Endometrial microvascular endothelial cells (primary cell): ENCODE measurements at regions not wholly inside any gene's neighbourhood (a gene's known extent, or its start where the extent isn't known, plus 50 kb on each side); places are given as distances from the start of the nearest gene placed in this dataset.
"Not testable (repeated sequence)": the region's sequence is repeated elsewhere in the genome, so short reads cannot be mapped to it uniquely, and the experiment has no call there.

Source experiments
- in situ Hi-C: cut with HindIII; loops from 2 replicates; pipeline ENCODE4 v1.10.0; 2017; ENCODE audit warnings: low sequenced_read_pairs, low pct_unique_long_range_greater_than_20kb; ENCODE audit errors: inconsistent ontology term

- in situ Hi-C loops, result no loop called here
Measured at GRCh38 chr7:82579047-82579446, 135.5 kb upstream of the CACNA2D1 start.

DNA sequence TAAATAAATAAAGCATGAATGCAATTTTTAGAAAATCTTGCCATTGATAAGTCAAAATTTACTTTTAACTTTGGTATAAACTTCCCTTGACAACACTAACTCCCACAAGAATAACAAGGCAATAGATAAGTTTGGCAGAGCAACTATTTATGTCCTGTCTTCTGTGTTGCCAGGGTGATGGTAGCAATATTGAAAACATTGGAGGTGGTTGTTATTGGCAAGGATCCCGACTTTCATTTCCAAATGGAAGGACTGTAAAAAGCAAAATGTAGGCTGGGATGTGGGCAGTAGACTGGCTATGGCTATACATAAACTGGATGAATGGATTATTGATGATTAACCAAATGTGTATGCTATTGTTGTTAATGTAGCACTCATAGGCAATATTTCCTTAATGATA is 134.9 kb upstream of the CACNA2D1 start:
- in situ Hi-C loops, result no loop called here

DNA sequence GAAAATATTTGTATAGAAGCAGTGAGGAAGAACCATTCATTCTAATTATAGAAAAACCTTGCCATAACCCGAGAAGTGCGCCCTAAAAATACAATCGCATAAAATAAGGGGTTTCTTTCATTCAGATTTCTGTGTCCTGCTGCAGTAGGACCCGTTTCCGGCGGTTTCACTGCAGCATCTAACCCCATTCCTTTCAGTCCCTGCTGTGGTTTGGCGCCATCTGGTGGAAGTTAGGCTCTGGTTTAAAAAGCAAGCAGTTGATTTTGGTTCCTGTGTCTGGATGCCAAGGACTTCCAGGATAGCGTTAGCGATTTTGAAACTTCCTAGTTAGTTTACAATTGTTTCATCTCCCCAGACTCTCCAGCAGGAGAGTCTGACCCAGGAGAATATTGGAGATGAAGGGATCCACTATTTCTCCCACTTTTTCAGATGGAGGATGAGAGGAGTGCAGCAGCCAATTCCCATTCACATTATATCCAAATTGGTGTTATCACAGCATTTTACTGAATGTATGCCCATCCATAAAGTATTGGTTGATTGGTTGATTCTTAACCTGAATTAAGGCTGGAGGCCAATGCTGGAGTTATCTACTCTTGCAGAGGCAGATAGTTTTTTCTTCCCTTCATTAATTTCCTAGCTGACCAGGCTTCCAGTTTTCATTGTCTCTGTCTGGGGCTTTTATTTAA is 128.8 kb upstream of the CACNA2D1 start:
- in situ Hi-C loops, result no loop called here

- in situ Hi-C loops, result not testable (repeated sequence)
Measured at GRCh38 chr7:82571047-82571446, 127.5 kb upstream of the CACNA2D1 start.

- in situ Hi-C loops, result no loop called here
Measured at GRCh38 chr7:82567841-82568240, 124.3 kb upstream of the CACNA2D1 start.

DNA sequence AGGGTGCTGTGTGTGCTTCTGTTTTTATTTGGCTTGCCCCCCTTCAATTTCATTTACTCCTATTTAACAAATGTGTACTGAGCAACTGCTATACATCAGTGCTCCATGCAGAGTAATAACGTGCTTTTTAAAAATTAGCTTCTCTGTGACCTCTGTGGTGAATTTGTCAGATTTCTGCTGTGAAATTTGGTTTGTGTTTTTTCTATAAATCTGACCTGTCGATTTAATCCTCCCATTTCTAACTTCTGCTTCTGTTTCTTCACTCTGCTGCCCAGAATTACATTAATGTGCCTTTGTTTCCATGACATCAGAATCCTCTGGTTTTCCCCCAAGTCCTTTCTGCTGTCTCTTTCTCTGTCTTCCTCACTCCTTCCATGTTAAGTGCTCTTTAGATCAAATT is 123.8 kb upstream of the CACNA2D1 start:
- in situ Hi-C loops, result no loop called here

DNA sequence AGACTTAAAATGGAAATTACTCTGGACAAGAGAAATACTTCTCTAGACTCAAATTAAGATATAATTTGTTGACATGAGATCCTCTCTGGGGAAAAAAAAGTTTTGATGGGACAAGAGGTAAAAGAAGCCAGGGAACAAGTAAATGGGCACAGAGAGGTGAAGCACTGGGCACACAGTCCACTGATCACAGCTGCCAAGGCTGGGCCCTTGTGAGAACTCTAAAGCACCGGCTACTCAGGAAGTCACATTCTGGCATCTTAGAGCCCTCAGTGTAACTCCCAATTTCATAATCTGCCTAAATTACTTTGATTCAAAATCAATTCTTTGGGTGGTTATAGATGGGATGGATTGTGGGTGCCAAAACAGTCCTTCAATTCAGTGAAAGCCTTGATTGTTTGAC is 123.2 kb upstream of the CACNA2D1 start:
- in situ Hi-C loops, result no loop called here

GRCh38 chr7:82562716-82563404 is 119.3 kb upstream of the CACNA2D1 start:
- in situ Hi-C loops, result no loop called here

DNA sequence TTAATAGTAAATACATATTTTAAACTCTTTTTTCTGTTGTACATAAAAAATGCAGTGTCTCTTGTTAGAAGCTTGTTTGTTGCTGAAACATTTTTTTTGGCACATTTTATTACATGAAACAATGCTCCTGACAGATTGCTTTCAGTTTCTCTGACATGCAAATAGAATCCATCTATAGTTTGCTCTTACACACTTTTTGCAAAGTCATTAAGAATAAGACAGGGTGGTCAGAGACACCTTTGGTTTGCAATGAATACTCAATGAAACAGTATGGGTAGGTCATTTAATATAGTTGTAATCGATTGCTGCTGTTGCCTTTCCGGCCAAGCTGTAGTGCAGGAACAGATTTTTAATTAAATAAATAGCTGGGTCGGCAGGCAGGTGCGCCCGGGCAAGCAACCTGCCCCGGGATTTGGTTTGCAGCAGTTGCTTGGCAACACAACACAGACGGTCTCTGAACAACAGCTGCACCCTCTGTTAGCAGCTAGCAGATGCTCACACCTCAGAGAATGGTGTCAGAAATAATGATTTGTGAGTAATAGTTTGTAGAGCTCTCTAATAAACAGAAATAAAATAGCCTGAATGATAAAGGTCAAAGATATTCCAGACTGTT is 115.7 kb upstream of the CACNA2D1 start:
- in situ Hi-C loops, result no loop called here

DNA sequence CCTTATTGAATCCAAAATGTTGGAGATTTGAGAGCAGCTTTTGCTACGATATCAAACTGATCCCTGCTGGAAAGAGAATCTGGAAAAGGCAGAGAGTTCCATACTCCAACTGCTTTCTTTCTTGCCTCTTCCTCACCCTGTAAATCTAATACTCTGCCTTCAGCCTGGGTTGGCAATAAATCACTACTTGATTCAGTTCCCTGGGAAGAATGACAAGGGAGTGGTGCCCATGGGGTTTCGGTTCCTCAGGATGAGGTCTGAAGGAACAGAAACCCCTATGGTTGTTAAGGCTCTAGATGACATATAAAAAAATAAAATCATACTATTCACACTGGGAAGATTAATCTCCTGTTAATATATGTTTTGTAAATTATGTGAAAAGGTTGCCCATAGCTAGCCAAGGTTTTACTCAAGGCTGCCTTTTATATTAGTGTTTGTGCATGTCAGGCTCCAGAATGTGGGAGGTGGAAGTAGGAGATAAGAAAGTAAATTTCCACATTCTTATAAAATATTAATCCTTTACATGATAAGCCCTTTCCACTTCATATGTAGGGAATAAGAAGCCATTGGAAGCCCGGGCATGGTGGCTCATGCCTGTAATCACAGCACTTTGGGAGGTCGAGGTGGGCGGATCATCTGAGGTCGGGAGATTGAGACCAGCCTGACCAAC is 106.2 kb upstream of the CACNA2D1 start:
- in situ Hi-C loops, result no loop called here

DNA sequence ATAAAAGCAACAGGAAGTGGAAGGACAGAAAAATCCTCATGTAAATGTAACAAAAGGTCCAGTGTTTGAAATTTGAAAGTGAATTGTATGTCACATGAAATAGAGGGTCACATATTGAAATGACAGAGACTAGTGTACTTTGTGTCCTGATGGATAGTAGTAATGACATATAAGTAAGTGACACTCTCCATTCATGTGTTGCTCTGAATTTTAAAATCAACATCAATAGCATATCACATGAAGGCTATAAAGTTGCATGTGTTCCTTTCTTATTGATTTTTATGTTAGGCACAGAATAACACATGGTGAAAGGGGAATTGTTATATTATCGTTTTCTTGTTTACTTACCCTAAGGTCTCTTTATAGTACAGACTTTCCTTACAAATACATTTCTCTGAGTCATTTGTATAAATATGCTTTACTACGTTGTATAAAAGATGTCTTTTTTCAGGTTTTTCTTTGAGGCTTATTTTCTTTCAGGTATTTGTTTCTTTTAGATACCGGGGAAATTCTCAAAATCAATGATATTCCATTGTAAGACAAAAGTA is 104.6 kb upstream of the CACNA2D1 start:
- in situ Hi-C loops, result no loop called here

GRCh38 chr7:82542665-82543064 is 99.1 kb upstream of the CACNA2D1 start:
- in situ Hi-C loops, result no loop called here

- in situ Hi-C loops, result no loop called here
Measured at GRCh38 chr7:82539969-82540368, 96.4 kb upstream of the CACNA2D1 start.

DNA sequence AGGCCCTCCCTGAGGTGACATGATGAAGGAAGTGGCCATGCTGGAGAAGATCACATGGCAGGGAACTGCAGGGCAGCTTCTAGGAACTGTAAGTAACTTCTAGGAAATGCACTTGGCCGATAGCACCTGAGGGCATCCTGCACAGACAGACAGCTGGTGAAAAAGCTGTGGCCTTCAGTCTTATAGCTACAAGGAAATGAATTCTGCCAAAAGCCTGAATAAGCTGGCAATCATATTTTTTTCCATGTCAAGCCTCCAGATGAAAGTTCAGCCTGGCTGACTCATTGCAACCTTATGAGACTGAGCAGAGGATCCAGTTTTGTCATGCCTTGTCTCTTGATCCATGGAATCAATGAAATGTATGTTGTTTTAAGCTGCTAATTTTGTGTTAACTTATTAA is 91.1 kb upstream of the CACNA2D1 start:
- in situ Hi-C loops, result no loop called here

DNA sequence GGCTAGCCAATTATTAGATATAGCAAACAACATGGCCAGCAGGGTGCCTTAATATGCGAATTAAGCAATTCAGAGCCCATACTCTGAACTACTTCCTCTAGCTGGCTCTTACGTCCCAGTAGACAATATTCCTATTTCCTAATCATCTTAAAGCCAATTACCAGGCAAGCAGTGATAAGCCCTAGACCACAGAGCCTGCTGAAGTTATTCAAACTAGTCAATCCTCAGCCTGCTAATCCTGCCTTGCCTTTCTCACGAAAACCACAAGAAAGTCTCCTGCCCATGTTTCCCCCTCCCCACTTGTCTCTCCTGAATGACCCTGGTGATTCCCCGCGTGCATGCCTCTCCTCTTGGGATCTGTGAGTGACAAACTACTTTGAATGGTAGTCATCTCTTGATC is 86.8 kb upstream of the CACNA2D1 start:
- in situ Hi-C loops, result no loop called here

DNA sequence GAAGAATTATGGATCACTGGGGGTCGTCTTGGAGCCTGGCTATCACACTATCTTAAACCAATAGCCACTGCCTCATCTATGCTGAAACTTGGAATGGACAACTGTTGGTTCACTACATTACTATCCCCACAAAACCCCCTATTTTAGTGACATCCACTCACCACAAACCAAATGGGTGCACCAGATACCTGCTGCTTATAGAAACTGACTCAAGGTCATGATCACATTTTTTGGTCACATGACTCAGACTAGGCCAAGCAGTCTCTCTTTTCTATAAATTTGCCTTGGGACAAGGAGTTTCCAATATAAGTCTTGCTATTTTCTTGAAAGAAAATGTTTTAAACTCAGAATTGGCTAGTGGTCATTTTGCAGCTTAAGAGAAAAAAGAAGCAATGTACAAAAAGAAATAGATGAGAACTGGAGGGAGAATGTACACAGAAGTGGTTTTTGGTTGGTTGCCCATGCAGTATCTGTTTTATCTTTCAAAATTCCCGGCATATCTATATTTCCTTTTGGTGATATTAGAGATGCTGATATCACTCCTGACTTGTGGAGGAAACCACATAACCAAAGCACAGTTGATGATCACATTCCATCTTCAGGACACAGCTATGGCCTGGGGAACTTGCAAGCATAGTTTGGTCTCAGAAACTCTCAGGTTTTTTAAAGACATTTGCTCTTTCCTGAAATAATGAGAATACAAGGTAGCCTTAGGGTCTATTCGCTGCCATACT is 85.2 kb upstream of the CACNA2D1 start:
- in situ Hi-C loops, result no loop called here

DNA sequence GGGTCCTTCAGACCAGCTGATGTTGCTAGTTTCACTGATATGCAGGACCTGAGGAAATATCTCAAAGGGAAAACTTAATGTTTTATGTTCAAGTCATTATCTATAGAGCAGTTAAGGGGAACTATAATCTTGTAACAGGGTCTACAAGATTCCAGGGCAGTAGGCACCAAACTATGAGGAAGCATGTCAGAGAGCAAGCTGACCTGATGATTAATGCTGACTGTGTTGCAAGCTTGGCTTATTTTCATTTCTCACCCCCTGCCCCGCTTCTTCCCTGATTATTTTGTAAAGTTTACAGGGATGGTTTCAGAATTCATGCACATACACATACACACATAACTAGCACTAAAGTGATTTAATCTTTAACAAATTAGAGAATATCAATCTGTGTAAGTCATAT is 84.3 kb upstream of the CACNA2D1 start:
- in situ Hi-C loops, result no loop called here

DNA sequence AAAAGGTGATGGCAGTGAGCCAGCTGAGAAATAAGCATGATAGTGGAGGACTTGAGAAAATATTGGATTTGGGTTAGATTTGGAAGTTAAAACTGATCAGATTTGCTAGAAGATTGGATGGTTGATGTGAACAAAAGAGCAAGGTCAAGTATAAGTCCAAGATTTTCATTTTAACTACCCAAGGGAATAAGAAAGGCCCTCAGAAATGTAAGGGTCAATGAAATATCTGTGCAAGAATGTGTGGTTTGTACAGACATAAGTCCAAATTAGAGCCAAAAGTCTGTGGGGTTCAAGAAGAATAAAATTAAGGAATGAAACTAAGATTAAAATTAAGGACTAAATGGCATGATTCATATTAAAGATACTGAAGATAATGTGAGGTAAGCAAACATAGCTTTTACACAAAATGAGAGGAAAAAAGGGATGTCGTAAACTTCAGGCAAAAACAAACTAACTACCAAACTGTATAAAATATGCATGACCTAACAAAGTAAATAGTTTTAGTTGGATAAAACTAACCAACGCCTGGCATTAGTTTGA is 78.4 kb upstream of the CACNA2D1 start:
- in situ Hi-C loops, result no loop called here

DNA sequence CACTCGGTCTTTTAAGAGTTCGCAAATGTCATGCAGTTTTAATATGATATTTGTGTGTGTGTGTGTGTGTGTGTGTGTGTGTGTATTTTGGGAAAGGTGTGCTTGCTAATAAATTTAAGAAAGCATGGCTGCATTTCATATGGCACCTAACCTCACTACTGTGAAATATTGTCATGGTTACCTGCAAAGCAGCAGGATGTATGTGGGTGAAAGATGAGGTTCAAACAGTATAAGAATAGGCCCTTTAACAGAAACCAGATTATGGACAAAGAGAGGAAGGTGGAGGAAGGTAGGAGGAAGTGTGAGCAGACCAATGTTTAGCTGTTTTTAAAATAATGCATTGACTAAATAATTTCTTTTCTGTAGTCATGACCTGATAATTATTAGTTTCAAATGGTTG is 73.5 kb upstream of the CACNA2D1 start:
- in situ Hi-C loops, result no loop called here
